ENCODE measurements at regions not wholly inside any gene's neighbourhood (a gene's known extent, or its start where the extent isn't known, plus 50 kb on each side); places are given as distances from the start of the nearest gene placed in this dataset.
"Not testable (repeated sequence)": the region's sequence is repeated elsewhere in the genome, so short reads cannot be mapped to it uniquely, and the experiment has no call there.

DNA sequence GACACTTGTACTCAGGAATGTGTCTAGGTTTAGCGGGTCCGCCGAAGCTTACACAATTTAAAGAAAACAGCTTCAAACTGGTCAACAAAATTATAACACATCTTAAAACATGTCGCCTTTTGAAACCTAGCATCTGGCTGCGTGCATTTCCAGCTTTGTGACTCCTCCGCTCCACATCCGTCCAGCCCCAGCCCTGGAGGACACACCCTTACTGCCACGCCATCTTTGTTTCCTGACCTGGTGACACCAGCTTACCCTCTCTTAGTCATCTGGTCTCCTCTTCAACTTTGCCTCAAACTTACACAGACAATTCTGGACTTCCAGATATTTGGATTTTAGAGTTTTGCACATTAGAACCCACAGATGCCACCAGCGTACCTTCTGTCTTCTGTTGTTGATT, 198.7 kb upstream of the VSTM2A start:
- no peak overlapping the region for H3K4me3 ChIP-seq (ENCODE audit: low read depth, low read length)

DNA sequence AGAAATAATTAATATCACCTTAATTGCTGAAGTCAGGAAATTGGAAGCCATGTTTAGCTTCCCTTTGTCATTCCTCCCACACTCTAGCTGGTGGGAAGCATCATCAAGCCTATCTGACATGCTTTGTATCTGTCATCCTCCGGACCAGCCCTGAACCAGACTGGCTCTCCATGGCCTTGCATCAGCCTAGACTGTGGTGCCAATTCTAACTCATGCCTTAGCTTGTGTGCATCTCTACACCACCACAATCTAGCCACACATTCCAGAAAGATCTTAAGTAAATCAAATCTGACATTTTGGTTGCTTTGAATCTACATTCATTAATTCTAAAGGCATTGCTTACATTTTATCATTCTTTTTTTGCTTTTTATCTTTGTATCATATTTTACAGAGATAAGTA, 196.4 kb upstream of the VSTM2A start:
- no peak overlapping the region for H3K4me3 ChIP-seq (ENCODE audit: low read depth, low read length)

DNA sequence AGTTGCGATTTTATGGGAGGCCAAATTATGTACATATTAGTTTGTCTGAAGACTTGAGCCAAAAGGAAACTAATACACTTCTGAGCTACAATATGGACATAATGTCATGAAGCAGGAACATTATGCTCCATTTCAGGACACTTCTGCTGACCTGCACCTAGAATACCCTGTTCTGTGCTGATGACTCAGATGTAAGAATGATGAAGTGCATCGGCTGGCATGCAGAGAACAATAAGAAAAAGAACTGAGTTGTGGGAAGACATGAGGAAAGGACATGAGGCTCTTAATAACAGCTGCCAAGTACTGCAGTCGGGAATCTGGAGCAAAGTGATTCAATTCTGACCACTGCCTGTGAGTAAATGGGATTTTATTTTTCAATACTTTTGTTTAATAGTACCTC, 192.9 kb upstream of the VSTM2A start:
- no peak overlapping the region for H3K4me3 ChIP-seq (ENCODE audit: low read depth, low read length)

- no peak overlapping the region for H3K4me3 ChIP-seq (ENCODE audit: low read depth, low read length)
Observed at GRCh38 chr7:54354436-54354835, 187.7 kb upstream of the VSTM2A start.

DNA sequence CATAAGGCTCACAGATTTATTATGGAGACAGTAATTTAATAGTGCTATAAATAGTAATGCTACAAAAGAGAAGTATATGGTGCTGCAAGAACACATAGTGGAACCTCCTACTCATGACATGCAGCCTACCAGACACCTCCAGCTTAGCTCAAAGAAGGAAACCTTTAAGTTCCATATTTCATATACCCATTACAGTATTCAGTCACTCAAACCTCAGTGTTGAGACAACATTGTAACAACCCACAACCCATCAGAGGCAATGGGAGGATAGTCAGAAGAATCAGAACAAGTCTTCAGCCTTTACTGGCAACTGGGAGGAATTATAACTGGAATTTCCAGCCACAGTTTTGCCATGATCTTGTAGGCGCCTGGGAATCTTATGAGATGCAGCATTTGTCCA, 186.3 kb upstream of the VSTM2A start:
- H3K4me3 ChIP-seq (ENCODE audit: low read depth, low read length) = no peak overlapping the region

DNA sequence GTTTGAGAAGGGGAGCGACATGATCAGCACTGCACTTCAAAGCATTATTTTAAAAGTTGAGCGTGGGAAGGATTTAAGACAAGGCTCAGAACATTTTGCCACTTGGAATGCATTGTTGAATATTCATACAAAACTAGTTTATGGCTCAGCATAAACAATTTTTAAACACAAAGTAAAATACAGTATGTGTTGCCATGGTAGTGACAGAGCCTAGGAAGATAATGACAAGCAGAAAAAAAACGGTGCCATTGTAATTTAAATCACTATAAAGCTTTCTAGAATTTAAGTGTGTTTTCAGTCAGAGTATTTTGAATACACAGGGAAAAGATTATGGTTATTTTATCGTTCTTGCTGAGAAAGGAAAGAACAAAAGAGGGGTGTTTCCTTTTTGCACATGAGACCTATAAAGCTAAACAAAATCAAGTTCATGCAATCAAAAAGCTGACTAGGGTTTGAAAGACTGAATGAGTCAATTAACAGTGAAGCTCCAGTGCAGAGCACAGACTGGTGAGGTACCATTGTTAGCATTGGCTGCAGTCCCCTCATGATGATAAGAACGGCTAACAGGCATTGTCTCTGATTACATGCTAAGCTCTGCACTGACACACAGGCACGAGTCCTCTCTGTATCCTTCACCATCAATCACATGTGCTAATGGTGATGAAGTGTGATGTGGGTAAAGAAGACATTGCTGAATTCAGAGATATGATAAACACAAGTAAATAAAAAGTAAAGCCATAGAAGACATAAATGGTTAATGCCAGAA, 181.9 kb upstream of the VSTM2A start:
- no peak overlapping the region for H3K4me3 ChIP-seq (ENCODE audit: low read depth, low read length)

DNA sequence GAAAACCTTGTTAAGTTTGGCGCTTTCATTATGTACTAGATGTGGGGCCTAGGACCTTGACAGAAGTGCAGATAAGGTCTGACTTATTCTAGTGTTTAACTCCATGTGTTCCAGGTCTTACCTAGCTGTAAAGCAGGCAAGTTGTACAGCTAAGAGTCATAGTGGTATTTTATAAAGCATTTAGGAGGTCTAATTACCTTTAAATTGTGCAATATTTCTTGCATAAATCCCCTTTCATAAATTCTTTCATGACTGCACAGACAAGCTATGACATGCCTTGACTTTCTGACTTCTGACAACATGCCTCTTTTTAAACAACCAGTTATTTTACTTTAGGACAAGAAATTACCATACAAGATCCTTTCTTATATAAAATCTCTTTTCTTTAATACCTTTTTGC, 151.6 kb upstream of the VSTM2A start:
- no peak overlapping the region for H3K4me3 ChIP-seq (ENCODE audit: low read depth, low read length)

DNA sequence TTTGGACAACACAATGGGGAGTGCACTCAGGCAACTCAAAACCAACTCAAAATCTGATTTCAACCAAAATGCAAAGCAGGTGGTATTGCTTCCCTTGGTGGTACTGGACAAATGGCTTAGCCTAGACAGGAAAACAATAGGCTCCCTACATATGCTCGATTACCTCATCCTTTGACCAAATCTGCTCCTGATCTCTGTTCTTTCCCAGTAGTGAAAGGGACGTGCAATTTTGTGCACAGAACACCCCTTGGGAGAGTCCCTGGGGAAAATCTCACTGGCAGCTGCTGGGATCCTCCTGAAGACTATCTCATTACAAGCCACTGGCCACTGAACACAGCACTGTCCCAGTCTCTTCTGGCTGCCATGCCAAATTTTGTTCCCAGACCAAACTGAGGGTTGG, 149.2 kb upstream of the VSTM2A start:
- H3K4me3 ChIP-seq (ENCODE audit: low read depth, low read length) = no peak overlapping the region

GRCh38 chr7:54394834-54395233, 147.3 kb upstream of the VSTM2A start:
- H3K4me3 ChIP-seq (ENCODE audit: low read depth, low read length) = no peak overlapping the region

GRCh38 chr7:54397836-54398612, 144.2 kb upstream of the VSTM2A start:
- no peak overlapping the region for H3K4me3 ChIP-seq (ENCODE audit: low read depth, low read length)

DNA sequence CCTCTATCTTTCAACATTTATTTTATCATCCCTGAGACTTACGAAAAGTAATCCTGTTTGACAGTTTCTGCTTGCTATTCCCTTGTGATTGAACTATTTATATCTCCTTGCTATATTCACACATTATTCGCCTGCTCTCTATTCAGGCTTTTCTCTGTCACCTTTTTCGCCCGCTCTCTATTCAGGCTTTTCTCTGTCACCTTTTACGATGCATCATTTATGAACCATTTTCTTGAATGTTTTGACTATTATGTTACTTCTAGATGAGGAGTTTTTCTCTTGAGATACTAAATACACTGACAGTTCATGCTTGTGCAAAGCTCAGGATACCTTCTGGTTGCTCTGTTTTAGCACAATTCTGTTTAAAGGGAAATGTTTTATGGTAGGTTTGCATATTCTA, 143.3 kb upstream of the VSTM2A start:
- no peak overlapping the region for H3K4me3 ChIP-seq (ENCODE audit: low read depth, low read length)

- no peak overlapping the region for H3K4me3 ChIP-seq (ENCODE audit: low read depth, low read length)
Observed at GRCh38 chr7:54409917-54410316, 132.3 kb upstream of the VSTM2A start.

GRCh38 chr7:54416678-54417077, 125.5 kb upstream of the VSTM2A start:
- H3K4me3 ChIP-seq (ENCODE audit: low read depth, low read length) = no peak overlapping the region

GRCh38 chr7:54419209-54419608, 123.0 kb upstream of the VSTM2A start:
- no peak overlapping the region for H3K4me3 ChIP-seq (ENCODE audit: low read depth, low read length)

DNA sequence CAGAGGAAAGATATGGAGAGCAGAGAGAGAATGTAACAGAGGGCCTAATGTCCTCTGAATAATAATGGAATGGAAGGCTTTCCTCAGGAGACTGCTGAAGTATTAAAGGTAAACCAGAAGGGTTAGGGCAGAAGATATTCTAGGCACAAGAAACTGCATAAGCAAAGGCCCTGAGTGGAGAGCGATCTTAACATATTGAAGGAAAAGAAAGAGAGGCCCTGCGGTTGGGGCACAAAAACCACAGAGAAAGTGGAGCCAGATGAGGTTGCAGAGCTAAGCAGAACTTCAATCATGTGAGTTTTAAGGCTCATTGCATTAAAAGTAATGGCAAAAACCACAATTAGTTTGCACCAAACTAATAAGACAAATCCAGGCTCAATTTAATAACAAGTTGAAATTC, 115.8 kb upstream of the VSTM2A start:
- H3K4me3 ChIP-seq (ENCODE audit: low read depth, low read length) = no peak overlapping the region

GRCh38 chr7:54429111-54429510, 113.1 kb upstream of the VSTM2A start:
- no peak overlapping the region for H3K4me3 ChIP-seq (ENCODE audit: low read depth, low read length)

DNA sequence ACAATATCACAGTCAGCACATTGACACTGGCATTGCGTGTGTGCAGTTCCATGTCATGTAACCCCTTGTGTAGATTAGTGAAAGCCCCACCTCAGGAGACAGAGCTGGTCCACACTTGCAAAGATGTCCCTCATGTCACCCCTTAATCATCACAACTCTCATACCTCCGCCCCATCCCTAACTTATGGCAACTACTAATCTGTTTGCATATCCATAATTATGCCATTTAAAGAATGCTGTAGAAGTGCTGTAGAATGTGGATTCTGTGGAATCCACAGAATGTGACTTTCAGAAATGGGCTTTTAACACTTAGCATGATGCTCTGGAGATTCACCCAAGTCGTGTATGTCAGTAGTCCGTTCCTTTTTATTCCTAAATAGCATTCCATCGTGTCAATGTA, 102.8 kb upstream of the VSTM2A start:
- H3K4me3 ChIP-seq (ENCODE audit: low read depth, low read length) = no peak overlapping the region

DNA sequence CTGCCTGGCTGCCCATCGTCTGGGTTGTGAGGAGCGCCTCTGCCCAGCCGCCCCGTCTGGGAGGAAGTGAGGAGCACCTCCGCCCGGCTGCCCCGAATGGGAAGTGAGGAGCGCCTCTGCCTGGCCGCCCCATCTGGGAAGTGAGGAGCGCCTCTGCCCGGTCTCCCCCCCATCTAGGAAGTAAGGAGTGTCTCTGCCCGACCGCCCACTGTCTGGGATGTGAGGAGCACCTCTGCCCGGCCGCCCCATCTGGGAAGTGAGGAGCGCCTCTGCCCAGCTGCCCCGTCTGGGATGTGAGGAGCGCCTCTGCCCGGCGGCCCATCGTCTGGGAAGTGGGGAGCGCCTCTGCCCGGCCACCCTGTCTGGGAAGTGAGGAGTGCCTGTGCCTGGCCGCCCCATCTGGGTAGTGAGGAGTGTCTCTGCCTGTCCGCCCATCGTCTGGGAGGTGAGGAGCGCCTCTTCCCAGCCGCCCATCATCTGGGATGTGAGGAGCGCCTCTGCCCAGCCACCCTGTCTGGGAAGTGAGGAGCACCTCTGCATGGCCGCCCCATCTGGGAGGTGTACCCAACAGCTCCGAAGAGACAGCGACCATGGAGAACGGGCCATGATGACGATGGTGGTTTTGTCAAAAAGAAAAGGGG, 98.0 kb upstream of the VSTM2A start:
- H3K4me3 ChIP-seq (ENCODE audit: low read depth, low read length) = not testable (repeated sequence)

- not testable (repeated sequence) for H3K4me3 ChIP-seq (ENCODE audit: low read depth, low read length)
Observed at GRCh38 chr7:54453168-54453567, 89.0 kb upstream of the VSTM2A start.

GRCh38 chr7:54454700-54455099, 87.5 kb upstream of the VSTM2A start:
- H3K4me3 ChIP-seq (ENCODE audit: low read depth, low read length) = not testable (repeated sequence)

GRCh38 chr7:54465095-54465494, 77.1 kb upstream of the VSTM2A start:
- no peak overlapping the region for H3K4me3 ChIP-seq (ENCODE audit: low read depth, low read length)

DNA sequence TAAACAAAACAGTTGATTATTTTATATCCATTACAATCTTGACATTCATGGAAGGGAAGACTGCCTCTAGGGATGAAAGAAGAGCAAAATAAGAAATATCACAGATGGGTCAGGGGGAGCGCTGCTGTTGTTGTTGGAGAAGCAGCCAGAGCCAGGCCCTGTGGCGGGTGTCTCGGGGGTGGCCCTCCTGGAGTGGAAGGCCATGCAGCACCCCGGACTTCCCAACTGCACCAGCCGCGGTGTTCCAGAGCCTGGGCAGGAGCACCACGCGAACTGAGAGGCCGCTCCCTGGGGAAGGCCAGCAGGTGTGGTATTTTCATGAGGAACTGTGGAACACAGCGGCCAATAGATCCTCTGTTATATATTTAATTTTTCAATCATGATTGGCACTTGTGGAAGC, 72.4 kb upstream of the VSTM2A start:
- no peak overlapping the region for H3K4me3 ChIP-seq (ENCODE audit: low read depth, low read length)

All from iPS-11a (cell line).